Liver (tissue), 8 donors: ENCODE measurements at regions not wholly inside any gene's neighbourhood (a gene's known extent, or its start where the extent isn't known, plus 50 kb on each side); places are given as distances from the start of the nearest gene placed in this dataset.

ENCODE experiments used
- DNase-seq: peaks from one replicate; pipeline ENCODE4 v3.0.0-alpha.2; 2017; ENCODE audit warnings: low spot score
- H3K27ac ChIP-seq, 2 donors: one replicate each; pipeline ENCODE4 v1.7.0; 2013; ENCODE audit warnings: inconsistent platforms in 2 of 2, low read length in 2 of 2, control low read depth in 1 of 2, low read depth in 1 of 2, mild to moderate bottlenecking in 1 of 2
- H3K27me3 ChIP-seq, 4 donors: one replicate each; pipeline versions ENCODE4 v1.6.1 to v1.7.0; 2013; ENCODE audit warnings: low read length in 3 of 4, inconsistent platforms in 1 of 4, mild to moderate bottlenecking in 1 of 4, moderate library complexity in 1 of 4; ENCODE audit not compliant: control insufficient read depth in 4 of 4, insufficient read depth in 4 of 4
- H3K36me3 ChIP-seq, 4 donors: one replicate each; pipeline versions ENCODE4 v1.6.1 to v1.7.0; 2013; ENCODE audit warnings: low read length in 3 of 4, mild to moderate bottlenecking in 3 of 4, low read depth in 1 of 4, moderate library complexity in 1 of 4; ENCODE audit not compliant: control insufficient read depth in 4 of 4, insufficient read depth in 3 of 4
- H3K4me1 ChIP-seq, 4 donors: one replicate each; pipeline versions ENCODE4 v1.6.1 to v1.7.0; 2013; ENCODE audit warnings: low read length in 3 of 4, mild to moderate bottlenecking in 3 of 4, moderate library complexity in 1 of 4; ENCODE audit not compliant: control insufficient read depth in 4 of 4, insufficient read depth in 4 of 4
- H3K4me3 ChIP-seq, 3 donors: one replicate each; pipeline versions ENCODE4 v1.6.1 to v1.7.0; 2013; ENCODE audit warnings: low read length in 3 of 3, control low read depth in 1 of 3, low read depth in 1 of 3, mild to moderate bottlenecking in 1 of 3
- H3K9ac ChIP-seq, 2 donors: one replicate each; pipeline ENCODE4 v1.7.0; 2013; ENCODE audit warnings: low read length in 2 of 2, mild to moderate bottlenecking in 2 of 2, moderate library complexity in 2 of 2, control low read depth in 1 of 2, low read depth in 1 of 2
- H3K9me3 ChIP-seq, 4 donors: one replicate each; pipeline versions ENCODE4 v1.6.1 to v1.7.0; 2013; ENCODE audit warnings: low read length in 3 of 4; ENCODE audit not compliant: control insufficient read depth in 4 of 4
- EGR1 ChIP-seq, 2 donors: IDR thresholded peaks; 2 replicates each; pipeline ENCODE4 v1.6.1; 2016 to 2018; ENCODE audit warnings: antibody characterized with exemption in 2 of 2, low read depth in 2 of 2
- FOXA1 ChIP-seq: IDR thresholded peaks from 2 replicates; pipeline ENCODE4 v1.6.1; 2016; ENCODE audit warnings: antibody characterized with exemption
- FOXA2 ChIP-seq: IDR thresholded peaks from 2 replicates; pipeline ENCODE4 v1.6.1; 2016; ENCODE audit warnings: antibody characterized with exemption
- GABPA ChIP-seq, 2 donors: IDR thresholded peaks in 1 of 2; conservative IDR thresholded peaks in 1 of 2; 2 replicates each; pipeline ENCODE4 v1.6.1; 2016; ENCODE audit warnings: antibody characterized with exemption in 2 of 2, mild to moderate bottlenecking in 1 of 2, moderate library complexity in 1 of 2
- HNF4A ChIP-seq, 2 donors: conservative IDR thresholded peaks; 2 replicates each; pipeline ENCODE4 v1.6.1; 2016; ENCODE audit warnings: antibody characterized with exemption in 2 of 2, mild to moderate bottlenecking in 2 of 2
- HNF4G ChIP-seq: IDR thresholded peaks from 2 replicates; pipeline ENCODE4 v1.6.1; 2016; ENCODE audit warnings: antibody characterized with exemption
- JUND ChIP-seq, 2 donors: IDR thresholded peaks; 2 replicates each; pipeline ENCODE4 v1.6.1; 2016; ENCODE audit warnings: antibody characterized with exemption in 2 of 2
- NR2F2 ChIP-seq: IDR thresholded peaks from 2 replicates; pipeline ENCODE4 v1.6.1; 2016; ENCODE audit warnings: antibody characterized with exemption
- RAD21 ChIP-seq, 2 donors: IDR thresholded peaks; 2 replicates each; pipeline ENCODE4 v1.6.1; 2016; ENCODE audit warnings: antibody characterized with exemption in 2 of 2, mild to moderate bottlenecking in 2 of 2
- RXRA ChIP-seq, 2 donors: IDR thresholded peaks; 2 replicates each; pipeline ENCODE4 v1.6.1; 2017 to 2018; ENCODE audit warnings: antibody characterized with exemption in 2 of 2, mild to moderate bottlenecking in 1 of 2
- SP1 ChIP-seq: IDR thresholded peaks from 2 replicates; pipeline ENCODE4 v1.6.1; 2018; ENCODE audit warnings: antibody characterized with exemption, mild to moderate bottlenecking
- TAF1 ChIP-seq: conservative IDR thresholded peaks from 2 replicates; pipeline ENCODE4 v1.6.1; 2016; ENCODE audit warnings: antibody characterized with exemption, mild to moderate bottlenecking
- YY1 ChIP-seq: IDR thresholded peaks from 2 replicates; pipeline ENCODE4 v1.6.1; 2016; ENCODE audit warnings: antibody characterized with exemption, mild to moderate bottlenecking
- WGBS: extraction: QIAGEN DNeasy Blood & Tissue Kit; methylation state at CpG from one replicate; pipeline ENCODE4 v1.1.7; 2013; 5-methylcytosine and 5-hydroxymethylcytosine counted together
- TF ChIP-seq, protein P1 (sequence below): fragments of 150-350 bp; IDR thresholded peaks from 2 replicates; pipeline ENCODE4 v1.5.1; 2017; ENCODE audit warnings: improper control_type of control experiment, low read depth, low read length; ENCODE audit not compliant: missing input control
- TF ChIP-seq, protein P2 (sequence below): IDR thresholded peaks from 2 replicates; pipeline ENCODE4 v1.6.1; 2016; ENCODE audit warnings: antibody characterized with exemption
- TF ChIP-seq, protein P3 (sequence below): IDR thresholded peaks from 2 replicates; pipeline ENCODE4 v1.6.1; 2016; ENCODE audit warnings: antibody characterized with exemption, mild to moderate bottlenecking
- TF ChIP-seq, protein P4 (sequence below): IDR thresholded peaks from 2 replicates; pipeline ENCODE4 v1.6.1; 2016; ENCODE audit warnings: antibody characterized with exemption
- TF ChIP-seq, protein P5 (sequence below): IDR thresholded peaks from 2 replicates; pipeline ENCODE4 v1.6.1; 2016; ENCODE audit warnings: antibody characterized with exemption
- donor health status: healthy.
- donor health status: healthy.
- donor health status: healthy.
- donor health status: healthy.
- donor health status: healthy.

GRCh38 chr1:94324178-94324544 is 86.8 kb upstream of the ARHGAP29 start:
- no peak for TF ChIP-seq GABPA (IDR thresholded peaks at IDR 0.05 in 1 of 2, conservative IDR thresholded peaks at IDR 0.05 in 1 of 2)
- TF ChIP-seq YY1 = no peak
- TF ChIP-seq RXRA (IDR thresholded peaks at IDR 0.05) = no peak
- TF ChIP-seq, protein P1, sequence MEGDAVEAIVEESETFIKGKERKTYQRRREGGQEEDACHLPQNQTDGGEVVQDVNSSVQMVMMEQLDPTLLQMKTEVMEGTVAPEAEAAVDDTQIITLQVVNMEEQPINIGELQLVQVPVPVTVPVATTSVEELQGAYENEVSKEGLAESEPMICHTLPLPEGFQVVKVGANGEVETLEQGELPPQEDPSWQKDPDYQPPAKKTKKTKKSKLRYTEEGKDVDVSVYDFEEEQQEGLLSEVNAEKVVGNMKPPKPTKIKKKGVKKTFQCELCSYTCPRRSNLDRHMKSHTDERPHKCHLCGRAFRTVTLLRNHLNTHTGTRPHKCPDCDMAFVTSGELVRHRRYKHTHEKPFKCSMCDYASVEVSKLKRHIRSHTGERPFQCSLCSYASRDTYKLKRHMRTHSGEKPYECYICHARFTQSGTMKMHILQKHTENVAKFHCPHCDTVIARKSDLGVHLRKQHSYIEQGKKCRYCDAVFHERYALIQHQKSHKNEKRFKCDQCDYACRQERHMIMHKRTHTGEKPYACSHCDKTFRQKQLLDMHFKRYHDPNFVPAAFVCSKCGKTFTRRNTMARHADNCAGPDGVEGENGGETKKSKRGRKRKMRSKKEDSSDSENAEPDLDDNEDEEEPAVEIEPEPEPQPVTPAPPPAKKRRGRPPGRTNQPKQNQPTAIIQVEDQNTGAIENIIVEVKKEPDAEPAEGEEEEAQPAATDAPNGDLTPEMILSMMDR = no peak
- TF ChIP-seq, protein P2, sequence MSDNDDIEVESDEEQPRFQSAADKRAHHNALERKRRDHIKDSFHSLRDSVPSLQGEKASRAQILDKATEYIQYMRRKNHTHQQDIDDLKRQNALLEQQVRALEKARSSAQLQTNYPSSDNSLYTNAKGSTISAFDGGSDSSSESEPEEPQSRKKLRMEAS = no peak
- TF ChIP-seq TAF1 = no peak
- no peak for TF ChIP-seq JUND (IDR thresholded peaks at IDR 0.05)
- no peak for TF ChIP-seq RAD21 (IDR thresholded peaks at IDR 0.05)
- no peak for TF ChIP-seq FOXA1
- TF ChIP-seq, protein P3, sequence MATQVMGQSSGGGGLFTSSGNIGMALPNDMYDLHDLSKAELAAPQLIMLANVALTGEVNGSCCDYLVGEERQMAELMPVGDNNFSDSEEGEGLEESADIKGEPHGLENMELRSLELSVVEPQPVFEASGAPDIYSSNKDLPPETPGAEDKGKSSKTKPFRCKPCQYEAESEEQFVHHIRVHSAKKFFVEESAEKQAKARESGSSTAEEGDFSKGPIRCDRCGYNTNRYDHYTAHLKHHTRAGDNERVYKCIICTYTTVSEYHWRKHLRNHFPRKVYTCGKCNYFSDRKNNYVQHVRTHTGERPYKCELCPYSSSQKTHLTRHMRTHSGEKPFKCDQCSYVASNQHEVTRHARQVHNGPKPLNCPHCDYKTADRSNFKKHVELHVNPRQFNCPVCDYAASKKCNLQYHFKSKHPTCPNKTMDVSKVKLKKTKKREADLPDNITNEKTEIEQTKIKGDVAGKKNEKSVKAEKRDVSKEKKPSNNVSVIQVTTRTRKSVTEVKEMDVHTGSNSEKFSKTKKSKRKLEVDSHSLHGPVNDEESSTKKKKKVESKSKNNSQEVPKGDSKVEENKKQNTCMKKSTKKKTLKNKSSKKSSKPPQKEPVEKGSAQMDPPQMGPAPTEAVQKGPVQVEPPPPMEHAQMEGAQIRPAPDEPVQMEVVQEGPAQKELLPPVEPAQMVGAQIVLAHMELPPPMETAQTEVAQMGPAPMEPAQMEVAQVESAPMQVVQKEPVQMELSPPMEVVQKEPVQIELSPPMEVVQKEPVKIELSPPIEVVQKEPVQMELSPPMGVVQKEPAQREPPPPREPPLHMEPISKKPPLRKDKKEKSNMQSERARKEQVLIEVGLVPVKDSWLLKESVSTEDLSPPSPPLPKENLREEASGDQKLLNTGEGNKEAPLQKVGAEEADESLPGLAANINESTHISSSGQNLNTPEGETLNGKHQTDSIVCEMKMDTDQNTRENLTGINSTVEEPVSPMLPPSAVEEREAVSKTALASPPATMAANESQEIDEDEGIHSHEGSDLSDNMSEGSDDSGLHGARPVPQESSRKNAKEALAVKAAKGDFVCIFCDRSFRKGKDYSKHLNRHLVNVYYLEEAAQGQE = no peak
- no peak for TF ChIP-seq HNF4G
- TF ChIP-seq HNF4A (conservative IDR thresholded peaks at IDR 0.05) = no peak
- TF ChIP-seq, protein P4, sequence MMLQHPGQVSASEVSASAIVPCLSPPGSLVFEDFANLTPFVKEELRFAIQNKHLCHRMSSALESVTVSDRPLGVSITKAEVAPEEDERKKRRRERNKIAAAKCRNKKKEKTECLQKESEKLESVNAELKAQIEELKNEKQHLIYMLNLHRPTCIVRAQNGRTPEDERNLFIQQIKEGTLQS = no peak
- no peak for TF ChIP-seq EGR1 (IDR thresholded peaks at IDR 0.05; ENCODE audit: low read depth in 2 of 2)
- no peak for TF ChIP-seq FOXA2
- TF ChIP-seq, protein P5, sequence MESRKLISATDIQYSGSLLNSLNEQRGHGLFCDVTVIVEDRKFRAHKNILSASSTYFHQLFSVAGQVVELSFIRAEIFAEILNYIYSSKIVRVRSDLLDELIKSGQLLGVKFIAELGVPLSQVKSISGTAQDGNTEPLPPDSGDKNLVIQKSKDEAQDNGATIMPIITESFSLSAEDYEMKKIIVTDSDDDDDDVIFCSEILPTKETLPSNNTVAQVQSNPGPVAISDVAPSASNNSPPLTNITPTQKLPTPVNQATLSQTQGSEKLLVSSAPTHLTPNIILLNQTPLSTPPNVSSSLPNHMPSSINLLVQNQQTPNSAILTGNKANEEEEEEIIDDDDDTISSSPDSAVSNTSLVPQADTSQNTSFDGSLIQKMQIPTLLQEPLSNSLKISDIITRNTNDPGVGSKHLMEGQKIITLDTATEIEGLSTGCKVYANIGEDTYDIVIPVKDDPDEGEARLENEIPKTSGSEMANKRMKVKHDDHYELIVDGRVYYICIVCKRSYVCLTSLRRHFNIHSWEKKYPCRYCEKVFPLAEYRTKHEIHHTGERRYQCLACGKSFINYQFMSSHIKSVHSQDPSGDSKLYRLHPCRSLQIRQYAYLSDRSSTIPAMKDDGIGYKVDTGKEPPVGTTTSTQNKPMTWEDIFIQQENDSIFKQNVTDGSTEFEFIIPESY = no peak
- no peak for TF ChIP-seq SP1
- TF ChIP-seq NR2F2 = no peak
- peaks cover 0 to 4% (median 2%) of the 10 kb centered on the region in 4 donors for H3K4me1 ChIP-seq

More at GRCh38 chr1:94324178-94324544, 86.8 kb upstream of the ARHGAP29 start:
- Histone ChIP-seq H3K9me3 (no peaks in the 10 kb centered on the region), H3K9ac (no peak overlapping the region), H3K27ac (no peak overlapping the region), H3K36me3 (no peaks in the 10 kb centered on the region), H3K4me3 (no peak overlapping the region), H3K27me3 (no peaks in the 10 kb centered on the region)
- 83% methylated on average over 4 of the region's 4 CpGs for WGBS
- DNase-seq = no peak
